ENCODE measurements at regions not wholly inside any gene's neighbourhood (a gene's known extent, or its start where the extent isn't known, plus 50 kb on each side); places are given as distances from the start of the nearest gene placed in this dataset.
A peak's percentile ranks its signal among the peaks of the same experiment; 100 is the strongest.
"Not testable (repeated sequence)": the region's sequence is repeated elsewhere in the genome, so short reads cannot be mapped to it uniquely, and the experiment has no call there.

- DNase-seq (ENCODE audit: low read depth), result no peak
Measured at GRCh38 chr2:11922294-11922693, 175.9 kb downstream of the LPIN1 start.

GRCh38 chr2:11923935-11924334, 177.5 kb downstream of the LPIN1 start:
- no peak for DNase-seq (ENCODE audit: low read depth)

GRCh38 chr2:11925295-11926066, 179.0 kb downstream of the LPIN1 start:
- DNase-seq (ENCODE audit: low read depth), result no peak

- DNase-seq (ENCODE audit: low read depth), result no peak
Measured at GRCh38 chr2:11930211-11930761, 183.9 kb downstream of the LPIN1 start.

- DNase-seq (ENCODE audit: low read depth), result no peak
Measured at GRCh38 chr2:11932048-11932512, 185.6 kb downstream of the LPIN1 start.

- DNase-seq (ENCODE audit: low read depth), result no peak
Measured at GRCh38 chr2:11932962-11933361, 186.5 kb downstream of the LPIN1 start.

GRCh38 chr2:11933854-11934253, 187.4 kb downstream of the LPIN1 start:
- DNase-seq (ENCODE audit: low read depth), result no peak

- DNase-seq (ENCODE audit: low read depth), result no peak
Measured at GRCh38 chr2:11936761-11937160, 190.3 kb downstream of the LPIN1 start.

GRCh38 chr2:11938196-11938595, 191.8 kb downstream of the LPIN1 start:
- DNase-seq (ENCODE audit: low read depth), result peak; percentile 60

GRCh38 chr2:11939523-11939922, 193.1 kb downstream of the LPIN1 start:
- DNase-seq (ENCODE audit: low read depth), result no peak

- DNase-seq (ENCODE audit: low read depth), result no peak
Measured at GRCh38 chr2:11940121-11940743, 193.8 kb downstream of the LPIN1 start.

GRCh38 chr2:11940799-11941198, 194.4 kb downstream of the LPIN1 start:
- no peak for DNase-seq (ENCODE audit: low read depth)

- DNase-seq (ENCODE audit: low read depth), result no peak
Measured at GRCh38 chr2:11941201-11942177, 195.1 kb downstream of the LPIN1 start.

- DNase-seq (ENCODE audit: low read depth), result no peak
Measured at GRCh38 chr2:11942178-11942569, 195.7 kb downstream of the LPIN1 start.

GRCh38 chr2:11944311-11944710, 197.9 kb downstream of the LPIN1 start:
- no peak for DNase-seq (ENCODE audit: low read depth)

- DNase-seq (ENCODE audit: low read depth), result peak; percentile 33
Measured at GRCh38 chr2:11945139-11946126, 199.0 kb downstream of the LPIN1 start.

GRCh38 chr2:11947956-11948355, 201.5 kb downstream of the LPIN1 start:
- no peak for DNase-seq (ENCODE audit: low read depth)

GRCh38 chr2:11949732-11950523, 203.5 kb downstream of the LPIN1 start:
- DNase-seq (ENCODE audit: low read depth), result no peak

GRCh38 chr2:11950896-11951295, 204.5 kb downstream of the LPIN1 start:
- DNase-seq (ENCODE audit: low read depth), result no peak

- DNase-seq (ENCODE audit: low read depth), result not testable (repeated sequence)
Measured at GRCh38 chr2:11951492-11951891, 205.1 kb downstream of the LPIN1 start.

Measured in LHCN-M2 (cell line).